Progenitor cell of endocrine pancreas (in vitro differentiated cells): ENCODE measurements at regions not wholly inside any gene's neighbourhood (a gene's known extent, or its start where the extent isn't known, plus 50 kb on each side); places are given as distances from the start of the nearest gene placed in this dataset.

Experiments
- DNase-seq: peaks from one replicate; pipeline ENCODE4 v3.0.0; 2021; ENCODE audit warnings: low spot score; ENCODE audit not compliant: unreplicated experiment
- H3K27ac Mint-ChIP-seq: 2 replicates; pipeline ENCODE4 v1.8.0; 2021; ENCODE audit warnings: mild to moderate bottlenecking, moderate library complexity, mixed read lengths
- H3K27me3 Mint-ChIP-seq: 2 replicates; pipeline ENCODE4 v1.8.0; 2021; ENCODE audit warnings: mixed read lengths
- H3K36me3 Mint-ChIP-seq: 2 replicates; pipeline ENCODE4 v1.8.0; 2022; ENCODE audit warnings: mixed read lengths; ENCODE audit not compliant: insufficient read depth
- H3K4me1 Mint-ChIP-seq: 2 replicates; pipeline ENCODE4 v1.8.0; 2021; ENCODE audit warnings: low read depth, mixed read lengths
- H3K4me3 Mint-ChIP-seq: 2 replicates; pipeline ENCODE4 v1.8.0; 2021; ENCODE audit warnings: low read depth, mild to moderate bottlenecking, moderate library complexity, mixed read lengths
- H3K9me3 Mint-ChIP-seq: 2 replicates; pipeline ENCODE4 v1.8.0; 2021; ENCODE audit warnings: low read depth, mixed read lengths
- TF ChIP-seq, protein P1 (sequence below): fragments of 200-600 bp; sonication (generic); IDR thresholded peaks from one replicate; pipeline ENCODE4 v1.5.0; 2021; ENCODE audit warnings: antibody characterized with exemption, mild to moderate bottlenecking; ENCODE audit not compliant: unreplicated experiment

DNA sequence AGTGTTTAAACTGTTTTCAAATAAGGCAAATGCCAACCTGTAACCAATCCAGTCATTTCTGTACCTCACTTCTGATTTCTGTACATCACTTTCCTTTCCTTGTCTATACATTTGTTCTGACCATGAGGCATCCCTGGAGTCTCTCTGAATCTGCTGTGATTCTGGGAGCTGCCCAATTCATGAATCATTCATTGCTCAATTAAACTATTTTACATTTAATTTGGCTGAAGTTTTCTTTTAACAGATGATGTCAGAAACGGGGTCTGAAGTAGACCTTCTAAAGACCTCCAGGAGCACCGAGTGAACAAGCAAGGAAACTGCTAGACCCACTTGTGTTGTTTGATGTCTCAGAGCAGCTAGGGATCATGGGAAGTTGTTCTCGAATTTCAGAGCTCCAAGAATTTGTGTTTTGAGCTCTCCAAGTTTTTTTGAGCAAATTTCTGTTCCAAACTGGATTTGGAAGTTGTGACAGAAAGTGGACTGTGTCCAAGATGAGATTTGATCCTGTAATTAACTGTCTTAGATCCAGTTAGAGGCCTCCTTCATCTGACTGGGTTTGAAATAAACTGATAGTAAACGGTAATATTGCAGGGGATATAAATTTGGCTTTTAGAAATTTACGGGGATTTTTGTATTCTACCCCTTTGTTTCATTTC lies 490.8 kb upstream of the ST8SIA4 start:
- Mint-ChIP-seq H3K4me1 (no peaks in the 10 kb centered on the region), H3K27me3 (no peaks in the 10 kb centered on the region), H3K9me3 (peaks cover 19% of the 10 kb centered on the region), H3K27ac (no peak overlapping the region), H3K36me3 (peaks cover 2% of the 10 kb centered on the region), H3K4me3 (no peak overlapping the region)
- no peak for DNase-seq
- TF ChIP-seq, protein P1, sequence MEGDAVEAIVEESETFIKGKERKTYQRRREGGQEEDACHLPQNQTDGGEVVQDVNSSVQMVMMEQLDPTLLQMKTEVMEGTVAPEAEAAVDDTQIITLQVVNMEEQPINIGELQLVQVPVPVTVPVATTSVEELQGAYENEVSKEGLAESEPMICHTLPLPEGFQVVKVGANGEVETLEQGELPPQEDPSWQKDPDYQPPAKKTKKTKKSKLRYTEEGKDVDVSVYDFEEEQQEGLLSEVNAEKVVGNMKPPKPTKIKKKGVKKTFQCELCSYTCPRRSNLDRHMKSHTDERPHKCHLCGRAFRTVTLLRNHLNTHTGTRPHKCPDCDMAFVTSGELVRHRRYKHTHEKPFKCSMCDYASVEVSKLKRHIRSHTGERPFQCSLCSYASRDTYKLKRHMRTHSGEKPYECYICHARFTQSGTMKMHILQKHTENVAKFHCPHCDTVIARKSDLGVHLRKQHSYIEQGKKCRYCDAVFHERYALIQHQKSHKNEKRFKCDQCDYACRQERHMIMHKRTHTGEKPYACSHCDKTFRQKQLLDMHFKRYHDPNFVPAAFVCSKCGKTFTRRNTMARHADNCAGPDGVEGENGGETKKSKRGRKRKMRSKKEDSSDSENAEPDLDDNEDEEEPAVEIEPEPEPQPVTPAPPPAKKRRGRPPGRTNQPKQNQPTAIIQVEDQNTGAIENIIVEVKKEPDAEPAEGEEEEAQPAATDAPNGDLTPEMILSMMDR, result no peak

DNA sequence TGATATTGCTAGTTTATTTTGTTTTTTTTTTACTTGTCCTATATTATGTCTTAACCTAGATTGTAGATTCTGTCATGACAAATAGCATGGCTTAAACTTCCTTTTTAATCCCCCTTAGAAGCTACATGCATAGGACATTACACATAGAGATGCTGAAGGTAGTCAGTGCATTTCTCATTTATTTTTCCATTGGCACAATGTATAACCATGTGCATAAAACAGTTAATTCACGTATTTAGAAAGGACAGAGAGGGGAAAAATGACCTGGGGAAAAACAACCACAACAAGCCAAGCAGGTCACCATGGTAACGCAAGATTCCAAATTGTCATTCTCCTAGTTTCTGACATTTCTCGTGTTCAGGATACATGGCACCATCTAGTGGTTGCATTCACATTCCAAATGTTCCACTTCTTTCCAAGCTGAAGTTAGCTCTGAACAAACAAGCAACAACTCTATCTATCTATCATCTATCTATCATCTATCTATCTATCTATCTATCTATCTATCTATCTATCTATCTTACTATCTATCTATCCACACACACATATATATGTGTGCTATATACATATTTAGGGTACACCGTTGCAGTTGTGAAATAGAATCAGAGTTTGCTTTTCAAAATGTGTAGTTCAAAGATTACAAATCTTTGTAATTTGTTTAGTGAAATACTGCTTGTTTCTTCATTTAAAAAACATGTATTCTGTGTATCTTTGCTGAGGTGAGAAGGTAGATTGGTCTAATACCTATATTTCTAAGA lies 487.2 kb upstream of the ST8SIA4 start:
- no peak for DNase-seq
- no peak overlapping the region for H3K4me3 Mint-ChIP-seq
- no peaks in the 10 kb centered on the region for H3K9me3 Mint-ChIP-seq
- TF ChIP-seq, protein P1, result peak; percentile 78
- H3K27me3 Mint-ChIP-seq, result no peaks in the 10 kb centered on the region
- no peaks in the 10 kb centered on the region for H3K36me3 Mint-ChIP-seq
- no peak overlapping the region for H3K27ac Mint-ChIP-seq
- H3K4me1 Mint-ChIP-seq, result no peaks in the 10 kb centered on the region

DNA sequence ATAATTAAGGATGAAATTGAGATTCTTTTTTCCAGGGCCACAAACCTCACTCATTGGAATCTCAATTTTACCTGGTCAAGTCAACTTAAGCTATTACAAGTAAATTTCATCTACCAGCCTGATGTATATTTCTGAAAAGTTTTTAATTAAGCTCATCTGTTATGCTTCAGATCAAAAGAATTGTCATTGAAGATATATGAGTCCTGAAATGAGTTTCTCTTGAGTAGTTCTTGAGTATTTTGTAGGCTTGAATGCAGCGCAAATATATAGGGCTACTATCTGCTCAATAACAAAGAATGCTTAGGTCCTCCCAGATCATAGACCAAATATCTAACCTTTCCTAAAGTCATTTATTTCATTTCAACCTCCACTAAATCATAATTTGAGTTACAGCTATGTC lies 482.2 kb upstream of the ST8SIA4 start:
- no peaks in the 10 kb centered on the region for H3K36me3 Mint-ChIP-seq
- H3K9me3 Mint-ChIP-seq, result no peaks in the 10 kb centered on the region
- TF ChIP-seq, protein P1, result no peak
- no peak for DNase-seq
- no peak overlapping the region for H3K27ac Mint-ChIP-seq
- no peaks in the 10 kb centered on the region for H3K27me3 Mint-ChIP-seq
- peaks cover 4% of the 10 kb centered on the region for H3K4me1 Mint-ChIP-seq
- H3K4me3 Mint-ChIP-seq, result no peak overlapping the region

DNA sequence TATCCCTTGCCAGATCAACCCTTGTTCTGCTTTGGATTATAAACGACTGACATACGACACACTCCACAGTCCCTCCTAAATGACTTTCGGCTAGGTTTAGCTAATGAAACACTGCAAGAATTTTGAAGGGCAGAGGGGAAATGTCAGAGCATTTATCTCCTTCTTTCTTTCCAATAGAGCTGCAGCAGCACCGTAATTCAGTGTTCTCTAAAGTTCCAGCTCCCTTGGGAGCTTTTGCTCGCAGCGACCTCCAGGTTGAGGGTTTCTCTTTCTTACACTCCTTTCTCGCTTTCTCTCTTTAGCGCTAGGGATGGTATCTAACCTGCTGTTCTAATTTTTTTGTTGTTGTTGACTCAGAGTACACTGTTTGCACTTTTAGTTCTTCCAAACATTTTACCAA lies 467.1 kb upstream of the ST8SIA4 start:
- Mint-ChIP-seq H3K36me3 (no peaks in the 10 kb centered on the region), H3K4me3 (no peak overlapping the region), H3K27ac (no peak overlapping the region), H3K9me3 (no peaks in the 10 kb centered on the region), H3K4me1 (peaks cover 1% of the 10 kb centered on the region), H3K27me3 (no peaks in the 10 kb centered on the region)
- TF ChIP-seq, protein P1, result no peak
- no peak for DNase-seq

DNA sequence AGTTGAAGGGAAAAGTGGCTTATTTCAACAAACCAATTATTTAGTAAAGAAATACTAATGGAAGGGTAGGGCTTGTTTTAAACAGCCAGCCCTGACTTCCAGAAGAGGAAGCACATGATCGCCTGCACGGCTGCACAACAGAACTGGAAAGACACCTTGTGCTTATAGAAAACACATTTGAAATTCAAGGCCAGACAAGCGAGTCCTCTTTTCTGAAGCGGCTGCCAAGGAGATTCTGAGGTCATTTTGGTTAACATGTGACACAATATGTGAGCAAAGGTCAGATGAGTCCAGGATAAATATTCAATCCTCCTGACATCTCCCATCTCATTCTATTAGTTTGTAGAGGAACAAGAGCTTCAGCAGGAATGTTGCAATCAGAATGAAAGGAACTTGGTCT lies 461.4 kb upstream of the ST8SIA4 start:
- no peak overlapping the region for H3K4me3 Mint-ChIP-seq

More for the DNA sequence above, 461.4 kb upstream of the ST8SIA4 start:
- Mint-ChIP-seq H3K9me3 (no peaks in the 10 kb centered on the region), H3K4me1 (no peaks in the 10 kb centered on the region), H3K36me3 (no peaks in the 10 kb centered on the region), H3K27ac (no peak overlapping the region), H3K27me3 (no peaks in the 10 kb centered on the region)
- DNase-seq, result no peak
- TF ChIP-seq, protein P1, result no peak
